GM19240 (cell line): ENCODE measurements at regions not wholly inside any gene's neighbourhood (a gene's known extent, or its start where the extent isn't known, plus 50 kb on each side); places are given as distances from the start of the nearest gene placed in this dataset.

Source experiments
- DNase-seq: peaks from one replicate; pipeline ENCODE4 v3.0.0; 2011; ENCODE audit warnings: low spot score; ENCODE audit not compliant: insufficient read length

- DNase-seq, result no peak
Measured at GRCh38 chr22:45094825-45095224, 68.9 kb upstream of the NUP50 start.

GRCh38 chr22:45096256-45096907, 67.3 kb upstream of the NUP50 start:
- peak; percentile 67 for DNase-seq

DNA sequence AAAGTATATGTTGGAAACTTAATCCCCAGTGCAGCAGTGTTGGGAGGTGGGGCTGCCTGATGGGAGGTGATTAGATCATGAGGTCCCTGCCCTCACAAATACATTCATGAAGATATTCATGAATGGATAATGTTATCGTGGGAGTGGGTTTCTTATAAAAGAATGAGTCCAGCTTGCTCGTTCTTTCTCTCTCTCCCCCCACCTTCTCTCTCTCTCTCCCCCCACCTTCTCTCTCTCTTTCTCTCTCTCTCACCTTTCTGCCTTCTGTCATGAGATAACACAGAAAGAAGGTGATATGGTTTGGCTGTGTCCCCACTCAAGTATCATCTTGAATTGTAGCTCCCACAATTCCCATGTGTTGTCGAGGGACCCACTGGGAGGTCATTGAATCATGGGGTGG, 66.7 kb upstream of the NUP50 start:
- DNase-seq, result no peak

- no peak for DNase-seq
Measured at GRCh38 chr22:45098056-45098455, 65.7 kb upstream of the NUP50 start.

DNA sequence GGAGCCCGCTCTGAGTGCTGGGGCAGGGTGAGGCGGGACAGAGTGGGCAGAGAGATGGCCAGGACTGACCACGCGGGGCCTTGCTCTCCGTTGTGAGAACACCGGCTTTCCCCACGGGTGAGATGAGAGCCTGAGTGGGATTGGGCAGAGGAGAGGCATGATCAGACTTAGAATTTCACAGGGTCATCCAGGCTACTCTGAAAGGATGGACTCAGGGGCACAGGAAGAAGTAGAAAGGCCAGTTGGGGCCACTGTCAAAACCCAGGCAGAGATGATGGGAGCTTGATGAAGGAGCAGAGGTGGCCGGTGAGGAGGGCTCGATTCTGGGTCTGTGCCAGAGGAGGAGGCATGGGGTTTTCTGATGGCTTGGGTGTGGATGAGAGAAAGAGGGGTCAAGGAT, 63.8 kb upstream of the NUP50 start:
- no peak for DNase-seq

GRCh38 chr22:45101515-45102227, 62.1 kb upstream of the NUP50 start:
- peak; percentile 49 for DNase-seq

- no peak for DNase-seq
Measured at GRCh38 chr22:45102896-45103420, 60.8 kb upstream of the NUP50 start.

DNA sequence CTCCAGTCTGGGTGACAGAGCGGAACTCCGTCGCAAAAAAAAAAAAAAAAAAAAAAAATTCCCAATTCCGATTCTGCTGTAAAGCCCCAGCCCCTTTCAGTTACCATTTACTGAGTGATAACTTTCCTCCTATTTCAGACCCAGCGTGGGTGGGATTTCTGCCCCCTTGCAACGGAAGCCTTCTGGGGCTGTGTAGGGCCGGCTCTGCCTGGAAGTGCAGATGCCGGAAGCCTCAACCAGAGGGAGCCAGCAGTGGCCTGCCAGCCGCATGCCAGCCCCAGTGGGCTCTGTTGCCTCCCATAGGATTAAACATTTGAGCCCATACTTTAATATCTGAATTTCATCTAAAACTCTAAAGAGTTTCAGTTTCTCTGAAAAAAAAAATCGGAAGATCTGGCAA, 60.0 kb upstream of the NUP50 start:
- no peak for DNase-seq

GRCh38 chr22:45104313-45104712, 59.4 kb upstream of the NUP50 start:
- DNase-seq, result no peak

DNA sequence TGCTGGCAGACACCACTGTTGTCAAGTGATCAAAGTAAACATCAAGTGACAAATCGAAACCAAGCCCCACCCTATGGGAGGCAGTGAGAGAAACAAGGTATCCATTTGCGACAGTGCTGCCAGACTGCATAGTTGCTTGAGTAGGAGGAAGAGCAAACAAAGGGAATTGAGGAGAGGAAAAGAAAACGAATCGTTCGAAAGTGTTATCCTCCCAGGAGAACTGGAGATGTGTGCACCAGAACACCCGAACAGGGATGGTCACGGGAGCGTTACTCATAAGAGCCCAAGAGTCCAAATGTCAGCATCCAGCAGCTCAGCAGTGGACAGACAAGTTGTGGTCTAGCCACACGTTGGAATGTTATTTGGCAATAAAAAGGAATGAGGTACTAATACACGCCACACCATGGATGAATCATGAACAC, 58.4 kb upstream of the NUP50 start:
- DNase-seq, result no peak

GRCh38 chr22:45107671-45108070, 56.1 kb upstream of the NUP50 start:
- DNase-seq, result no peak

DNA sequence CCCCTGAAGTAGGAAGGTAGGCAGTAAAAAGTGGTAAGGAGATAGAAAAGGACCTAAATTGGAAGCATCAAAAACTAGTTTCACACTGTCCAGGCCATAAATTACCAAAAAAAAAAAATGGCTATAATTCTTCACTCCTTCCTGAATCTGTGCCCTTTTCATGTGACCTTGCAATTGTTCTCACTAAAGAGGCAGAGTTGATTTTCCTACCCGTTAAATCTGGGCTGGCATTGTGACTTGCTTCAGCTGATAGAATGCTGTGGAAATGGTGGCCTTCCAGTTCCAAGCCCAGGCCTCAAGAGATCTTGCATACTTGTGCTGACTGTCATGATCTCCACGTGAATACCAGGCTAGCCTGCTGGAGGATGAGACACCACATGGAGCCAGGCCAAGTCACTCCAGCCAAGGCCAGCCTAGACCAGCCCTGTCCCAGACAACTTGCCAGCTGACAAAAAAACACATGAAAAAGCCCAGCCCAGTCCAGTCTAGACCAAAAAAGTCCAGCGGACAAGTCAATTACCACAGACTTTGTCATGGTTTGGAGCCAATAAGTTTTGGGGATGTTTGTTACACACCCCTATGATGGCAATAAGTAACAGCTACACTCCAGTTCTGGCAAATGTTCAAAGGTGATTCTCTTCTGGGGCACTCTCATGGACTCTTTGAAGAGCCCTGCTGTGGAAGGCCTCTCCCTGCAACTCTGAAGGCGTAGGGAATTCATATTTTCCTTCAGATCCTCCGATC, 51.4 kb upstream of the NUP50 start:
- no peak for DNase-seq
